ENCODE measurements at regions not wholly inside any gene's neighbourhood (a gene's known extent, or its start where the extent isn't known, plus 50 kb on each side); places are given as distances from the start of the nearest gene placed in this dataset.

DNA sequence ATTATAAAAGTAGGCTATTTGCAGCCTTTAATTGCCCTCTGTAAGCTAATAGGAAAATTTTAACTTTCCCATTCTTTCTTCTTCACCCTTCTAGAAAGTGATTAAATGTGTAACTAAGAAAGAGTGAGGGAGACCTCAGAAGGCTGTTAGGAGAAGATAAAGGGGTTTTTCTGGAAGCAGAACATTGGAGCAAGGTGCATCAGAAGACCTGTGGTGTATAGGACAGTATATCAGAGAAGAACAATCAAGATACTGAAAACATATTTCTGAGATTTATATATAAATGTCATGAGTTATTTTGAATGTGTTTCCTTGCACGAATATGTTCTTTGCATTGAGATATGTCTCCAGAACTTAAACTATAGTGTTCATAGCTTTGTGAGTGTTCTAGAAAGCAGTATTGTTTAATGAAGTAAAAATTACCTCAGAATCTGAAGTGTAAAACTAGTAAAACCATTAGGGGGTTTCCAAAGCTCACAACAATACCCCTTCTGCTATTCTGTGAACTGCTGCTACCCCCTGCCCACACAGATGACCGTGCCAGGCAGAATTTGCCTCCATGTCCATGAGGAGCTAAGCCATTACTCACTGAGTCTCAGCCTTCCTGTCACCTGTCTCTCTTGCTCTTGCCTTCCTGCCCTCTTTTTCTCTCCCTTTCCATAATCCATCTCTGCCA, 537.9 kb downstream of the EPHA4 start:
- DNase-seq, result no peak

- no peak for DNase-seq
Measured at GRCh38 chr2:221034973-221035372, 537.1 kb downstream of the EPHA4 start.

DNA sequence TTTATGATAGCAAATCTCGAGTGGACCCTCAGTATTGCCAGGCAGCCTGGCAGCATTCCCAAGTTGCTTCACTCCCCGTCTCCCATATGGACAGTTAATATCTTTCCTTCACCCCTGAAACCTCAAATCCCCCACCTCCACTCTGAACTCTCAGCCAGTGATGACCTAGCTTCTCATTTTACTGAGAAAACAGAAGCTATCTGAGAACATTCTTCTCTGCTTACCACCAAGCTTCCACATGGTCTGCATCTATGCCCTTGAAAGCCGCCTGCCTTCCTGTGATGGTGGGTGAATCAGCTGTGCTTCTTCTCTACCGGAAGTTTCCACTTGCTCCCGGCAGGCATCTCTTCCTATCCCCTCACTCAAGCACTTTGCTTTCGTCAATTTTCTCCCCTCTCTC, 529.2 kb downstream of the EPHA4 start:
- no peak for DNase-seq

- DNase-seq, result no peak
Measured at GRCh38 chr2:221044781-221045180, 527.3 kb downstream of the EPHA4 start.

GRCh38 chr2:221050020-221050795, 521.9 kb downstream of the EPHA4 start:
- DNase-seq, result no peak

DNA sequence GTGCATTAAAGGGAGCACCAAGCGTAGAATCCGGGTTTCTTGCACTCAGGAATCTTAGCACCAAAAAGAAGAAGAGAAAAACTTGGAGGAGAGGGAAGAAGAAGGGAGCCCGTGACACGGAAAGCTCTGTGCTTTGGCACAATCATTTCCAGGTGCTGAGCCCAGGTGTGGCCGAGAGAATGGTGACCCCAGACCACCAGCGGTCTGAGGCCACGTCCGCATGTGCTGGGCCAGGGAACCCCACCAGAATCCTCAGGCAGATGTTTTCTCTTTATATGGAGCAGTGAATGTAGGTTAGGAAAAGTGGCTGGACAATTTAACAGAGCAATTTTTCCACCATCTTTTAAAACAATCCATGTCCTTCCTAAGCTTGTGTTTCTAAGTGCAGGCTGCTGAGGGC, 520.9 kb downstream of the EPHA4 start:
- no peak for DNase-seq

DNA sequence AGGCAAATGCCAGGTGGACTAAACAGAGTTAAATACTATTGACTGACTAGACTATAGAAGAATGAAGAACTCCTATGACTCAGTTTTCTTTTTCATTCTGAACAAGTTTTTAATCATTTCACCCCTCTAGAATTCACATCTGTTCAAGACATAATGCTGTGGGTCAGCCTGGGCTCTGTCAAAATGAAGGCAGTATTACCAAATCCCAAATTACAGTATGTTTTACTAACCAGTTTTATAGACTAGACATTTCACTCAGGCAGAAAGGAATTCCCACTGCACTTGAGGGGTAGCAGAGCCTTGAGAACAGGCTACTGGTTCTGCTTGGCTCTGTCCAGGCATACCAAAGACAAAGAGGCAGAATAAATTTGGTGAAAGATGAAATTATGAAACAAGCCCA, 511.7 kb downstream of the EPHA4 start:
- DNase-seq, result no peak

DNA sequence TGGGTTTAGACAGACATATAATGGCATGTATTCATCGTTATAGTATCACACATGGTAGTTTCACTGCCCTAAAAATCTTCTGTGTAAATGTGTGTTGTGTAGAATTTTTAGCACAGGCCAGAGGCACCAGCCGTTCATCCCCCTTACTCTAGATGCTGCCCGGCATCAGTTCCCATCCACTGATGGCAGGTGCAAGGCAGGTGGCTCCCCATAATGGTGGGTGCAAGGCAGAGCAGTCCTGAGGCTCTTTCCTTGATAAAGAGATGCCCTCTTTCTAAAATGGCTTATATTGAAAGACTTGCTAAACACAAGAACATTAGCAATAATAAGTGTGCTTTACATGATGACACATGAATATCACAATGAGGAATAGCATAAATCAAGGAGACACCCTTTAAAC, 508.5 kb downstream of the EPHA4 start:
- no peak for DNase-seq

DNA sequence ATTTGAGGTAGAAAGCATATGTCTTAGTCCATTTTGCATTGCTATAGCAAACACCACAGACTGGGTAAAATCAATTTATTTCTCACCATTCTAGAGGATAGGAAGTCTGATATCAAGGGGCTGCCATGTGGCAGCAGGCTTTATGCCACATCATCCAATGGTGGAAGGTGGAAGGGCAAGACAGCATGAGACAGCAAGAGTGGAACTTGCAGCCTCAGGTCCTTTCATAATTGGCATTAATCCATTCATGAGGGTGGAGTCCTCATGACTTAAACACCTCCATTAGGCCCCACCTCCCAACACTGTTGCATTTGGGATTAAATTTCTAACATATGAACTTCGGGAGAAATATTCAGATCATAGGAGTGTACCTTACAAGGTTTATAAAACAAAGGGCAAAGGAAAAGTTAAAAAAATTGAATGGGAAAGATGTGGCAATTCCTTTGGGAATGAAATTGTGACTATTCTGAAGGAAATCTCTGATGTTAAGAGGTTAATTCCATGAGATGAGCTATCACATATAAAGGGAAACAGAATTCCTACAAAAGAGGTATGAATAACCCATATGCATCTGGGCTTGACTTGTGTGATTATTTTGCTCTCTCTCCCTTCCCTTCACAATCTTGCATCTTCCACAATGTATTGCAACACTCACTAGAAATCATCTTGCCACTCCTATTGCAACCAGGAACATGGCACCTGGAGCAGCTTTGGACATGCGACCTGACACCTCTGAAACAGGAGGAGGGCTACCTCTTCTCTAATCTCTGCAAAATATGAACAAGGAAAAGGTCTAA, 507.8 kb downstream of the EPHA4 start:
- DNase-seq, result no peak

DNA sequence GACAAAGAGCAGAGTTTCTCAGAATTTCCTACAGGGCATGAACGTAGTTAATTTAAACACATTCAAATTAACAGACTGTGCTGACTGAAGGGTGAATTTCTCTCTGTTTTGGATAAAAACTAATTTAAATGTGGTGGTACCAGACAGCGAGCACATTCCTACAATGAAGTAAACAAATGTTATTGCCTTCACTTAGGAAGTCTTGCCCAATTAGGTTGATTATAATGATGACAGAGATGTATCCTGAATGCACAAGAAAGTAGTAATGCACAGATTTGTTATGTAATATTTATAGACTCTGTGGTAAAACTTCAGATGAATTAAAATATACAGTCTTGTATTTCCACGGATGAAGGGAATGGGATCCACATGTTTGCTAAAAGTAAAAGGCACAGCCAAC, 507.2 kb downstream of the EPHA4 start:
- DNase-seq, result no peak

- no peak for DNase-seq
Measured at GRCh38 chr2:221068123-221068522, 504.0 kb downstream of the EPHA4 start.

GRCh38 chr2:221070106-221070505, 502.0 kb downstream of the EPHA4 start:
- no peak for DNase-seq

DNA sequence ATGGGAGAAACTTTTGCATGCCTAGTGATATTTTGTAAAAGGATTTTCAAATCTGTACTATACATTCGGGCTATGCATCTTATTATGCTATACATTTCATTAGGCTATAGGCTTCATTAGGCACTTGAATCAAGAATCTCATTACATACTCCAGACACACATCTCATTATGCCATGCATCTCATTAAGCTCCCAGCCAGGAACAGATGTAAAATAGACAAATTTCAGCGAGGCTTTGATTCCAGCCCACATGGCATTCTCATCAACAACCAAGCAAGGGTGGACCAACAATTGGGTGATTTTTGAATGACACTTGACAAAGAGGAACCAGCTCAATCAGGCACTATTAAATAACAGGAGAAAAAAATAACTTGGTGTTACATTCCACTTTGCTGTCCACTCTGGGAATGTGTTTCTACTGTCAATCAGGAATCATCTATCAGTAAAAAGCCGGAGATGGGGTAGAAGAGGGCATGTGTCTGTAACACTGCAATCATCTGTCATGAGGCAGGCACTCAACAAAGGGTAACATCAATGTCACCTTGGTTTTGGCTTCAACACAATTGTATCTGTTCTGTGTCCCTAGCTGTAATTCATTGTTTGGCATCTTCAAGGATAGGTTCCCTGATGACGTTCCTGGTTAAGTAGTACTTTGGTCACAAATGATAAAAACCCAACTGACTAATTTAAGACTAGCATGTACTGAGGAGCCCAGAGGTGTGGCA, 498.6 kb downstream of the EPHA4 start:
- DNase-seq, result no peak

DNA sequence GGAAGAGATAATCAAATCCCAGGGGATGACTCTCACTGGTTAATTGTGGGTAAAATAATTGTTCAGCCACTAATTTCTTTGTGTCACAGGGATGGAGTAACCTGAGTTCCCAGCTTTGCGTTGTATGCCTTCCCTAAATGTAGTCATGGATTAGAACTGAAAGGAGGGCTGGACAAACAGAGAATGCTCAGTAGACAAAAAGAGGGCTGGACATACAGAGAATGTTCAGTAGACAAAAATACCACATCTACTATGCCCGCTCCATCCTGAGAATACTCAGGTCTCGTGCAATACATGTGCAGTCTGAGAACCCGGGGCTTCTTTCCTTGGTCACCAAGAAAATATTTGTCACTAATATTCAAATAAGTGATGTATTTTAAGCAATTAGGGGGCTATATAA, 497.9 kb downstream of the EPHA4 start:
- DNase-seq, result no peak

DNA sequence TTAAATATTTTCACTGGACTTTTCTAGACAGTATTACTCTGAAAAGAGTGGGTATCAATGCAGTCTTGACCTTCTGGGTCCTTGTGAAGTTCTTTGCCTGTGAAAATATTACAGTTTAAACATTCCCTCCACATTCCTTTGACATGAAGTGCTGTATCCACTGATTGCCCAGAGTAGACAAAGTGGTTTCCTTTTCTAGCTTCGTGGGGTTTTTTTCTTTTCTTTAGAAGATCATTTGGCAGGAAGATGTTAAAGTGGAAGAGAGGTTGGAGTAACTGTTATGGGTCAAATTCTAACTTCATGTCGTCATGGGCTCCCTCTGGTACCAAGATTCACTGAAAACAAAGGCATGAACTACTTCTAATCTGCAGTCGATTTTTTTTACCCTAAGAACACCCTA, 496.9 kb downstream of the EPHA4 start:
- no peak for DNase-seq

DNA sequence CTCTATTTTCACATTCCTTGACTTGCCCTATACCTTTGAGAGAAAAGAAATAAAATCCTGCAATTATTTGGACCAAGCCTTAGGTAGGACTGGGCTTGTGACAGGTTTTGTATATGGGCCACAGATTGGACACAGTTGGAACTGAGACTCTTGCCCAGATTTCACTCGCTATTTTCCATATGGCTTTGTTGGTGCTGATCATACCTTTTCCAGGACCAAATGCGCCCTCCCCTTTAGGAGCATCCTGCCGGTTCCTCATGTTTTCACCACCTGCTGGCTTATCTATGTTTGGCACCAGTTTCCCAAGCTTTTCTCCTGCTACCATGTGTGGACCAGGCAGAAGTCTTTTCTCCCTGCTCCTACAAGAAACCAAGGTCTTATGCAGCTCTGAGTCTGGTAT, 494.9 kb downstream of the EPHA4 start:
- no peak for DNase-seq

DNA sequence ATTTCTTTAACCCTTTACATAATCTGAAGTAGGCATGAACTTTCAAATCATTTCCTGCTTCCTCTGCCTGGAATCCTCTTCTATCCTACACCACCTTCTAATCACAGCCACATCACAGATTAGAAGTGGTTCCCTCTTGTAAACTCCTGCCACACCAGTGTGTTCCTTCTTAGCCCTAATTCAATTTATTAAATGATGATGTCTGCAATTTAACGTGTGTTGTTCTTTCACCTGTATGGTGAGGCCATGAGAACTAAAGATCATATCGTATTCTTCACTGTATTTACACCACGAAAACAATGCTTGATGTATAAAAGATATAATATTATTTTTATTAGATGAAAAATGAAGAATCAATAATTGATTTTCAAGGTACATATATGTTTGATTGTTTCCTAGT, 494.3 kb downstream of the EPHA4 start:
- DNase-seq, result no peak

GRCh38 chr2:221085341-221085900, 486.7 kb downstream of the EPHA4 start:
- no peak for DNase-seq

DNA sequence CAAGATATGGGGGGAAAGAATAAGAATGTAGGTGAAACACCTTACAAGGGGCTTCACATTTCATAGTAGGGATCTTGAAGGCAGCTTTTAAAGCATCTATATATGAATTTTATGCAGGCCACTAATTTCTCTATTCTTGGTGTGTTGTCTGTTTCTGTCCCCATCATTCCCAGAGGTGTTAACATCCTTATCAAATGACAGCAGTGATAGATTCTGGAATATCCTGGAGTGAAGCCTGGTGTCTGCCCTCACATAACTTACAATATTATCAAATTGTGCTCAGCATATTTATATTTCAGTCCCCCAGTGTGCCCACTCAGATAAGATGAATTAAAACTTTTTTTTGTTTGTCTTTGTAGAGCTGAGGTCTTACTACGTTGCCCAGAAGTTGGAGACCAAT, 486.2 kb downstream of the EPHA4 start:
- no peak for DNase-seq

- DNase-seq, result no peak
Measured at GRCh38 chr2:221087779-221088178, 484.3 kb downstream of the EPHA4 start.

- no peak for DNase-seq
Measured at GRCh38 chr2:221088506-221088905, 483.6 kb downstream of the EPHA4 start.

DNA sequence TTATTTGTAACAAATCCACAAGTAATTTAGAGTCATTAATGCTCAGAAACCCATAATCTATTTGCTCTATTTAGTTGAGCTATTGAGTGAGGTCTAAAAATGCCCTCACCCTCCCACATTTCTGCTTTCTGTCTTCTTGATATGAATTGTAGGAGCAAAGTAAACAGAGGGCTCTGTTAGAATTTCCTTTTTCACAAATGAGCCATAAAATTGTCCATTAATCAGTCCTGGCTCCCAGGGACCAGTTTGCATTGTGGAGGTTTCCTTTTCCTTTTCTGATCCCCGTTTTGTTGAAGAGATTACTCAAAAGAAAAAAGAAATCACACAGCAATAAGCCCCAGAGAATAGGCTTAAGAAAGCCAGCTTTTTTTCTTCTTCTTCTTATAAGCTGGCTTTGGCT, 476.7 kb downstream of the EPHA4 start:
- DNase-seq, result no peak
